ENCODE measurements at regions not wholly inside any gene's neighbourhood (a gene's known extent, or its start where the extent isn't known, plus 50 kb on each side); places are given as distances from the start of the nearest gene placed in this dataset.

GRCh38 chr9:118558891-118559290 is 810.3 kb downstream of the BRINP1 start (continued):
- TF ChIP-seq ARID4B (CRISPR knock-in tag; IDR thresholded peaks at IDR 0.05; ENCODE audit: borderline replicate concordance) (no peak), ESRRA (CRISPR knock-in tag; IDR thresholded peaks at IDR 0.05; ENCODE audit: borderline replicate concordance) (no peak)

DNA sequence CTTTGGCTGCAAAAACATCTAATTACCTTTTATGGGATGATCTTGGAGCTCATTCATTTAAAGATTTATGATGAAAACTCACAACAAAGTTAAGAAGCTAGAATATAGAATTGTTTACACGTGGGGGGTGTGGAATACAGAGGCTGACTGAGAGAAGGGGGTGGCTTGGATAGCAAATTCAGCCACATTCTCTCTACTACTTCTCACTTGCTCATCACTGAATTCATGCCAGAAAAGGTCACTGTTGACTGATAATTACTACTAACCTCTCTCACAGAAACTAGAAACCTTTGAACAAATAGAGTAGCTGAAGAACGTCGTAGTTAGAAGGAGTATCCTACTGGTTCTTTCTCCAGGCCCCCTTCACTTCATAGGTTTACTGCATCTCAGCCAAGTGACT is 808.2 kb downstream of the BRINP1 start:
- ChIA-PET CTCF (no interaction called here), POLR2A (no interaction called here)
- Mint-ChIP-seq H3K27me3 (ENCODE audit: low read depth) (no peaks in the 10 kb centered on the region), H3K4me1 (no peaks in the 10 kb centered on the region), H3K9me3 (peaks cover 7% of the 10 kb centered on the region), H3K36me3 (no peaks in the 10 kb centered on the region), H3K27ac (no peak overlapping the region), H3K4me3 (no peak overlapping the region)
- ATAC-seq (no peak), DNase-seq (ENCODE audit: low spot score) (no peak)
- TF ChIP-seq TEAD4 (CRISPR knock-in tag; IDR thresholded peaks at IDR 0.05): no peak
- TF ChIP-seq NR1H2 (CRISPR knock-in tag; IDR thresholded peaks at IDR 0.05): no peak
- TF ChIP-seq CREM (CRISPR knock-in tag; IDR thresholded peaks at IDR 0.05): no peak
- TF ChIP-seq OVOL2 (CRISPR knock-in tag; IDR thresholded peaks at IDR 0.05; ENCODE audit: borderline replicate concordance): no peak

GRCh38 chr9:118563677-118564076 is 805.6 kb downstream of the BRINP1 start:
- Mint-ChIP-seq H3K27me3 (ENCODE audit: low read depth) (no peaks in the 10 kb centered on the region), H3K4me1 (peaks cover 1% of the 10 kb centered on the region), H3K4me3 (no peak overlapping the region), H3K9me3 (no peaks in the 10 kb centered on the region), H3K27ac (no peak overlapping the region), H3K36me3 (no peaks in the 10 kb centered on the region)
- DNase-seq (ENCODE audit: low spot score) (no peak), ATAC-seq (no peak)
- CTCF ChIA-PET: interaction anchor here (1.0 kb wide), 1 partner anchor 32 kb away, joined by 4 read pairs; no protein-coding TSS in a partner anchor
- POLR2A ChIA-PET: no interaction called here
- TF ChIP-seq MLX (CRISPR knock-in tag; IDR thresholded peaks at IDR 0.05): no peak
- TF ChIP-seq GTF2I (CRISPR knock-in tag; conservative IDR thresholded peaks at IDR 0.05): no peak
- no peak for TF ChIP-seq ZNF138 (CRISPR knock-in tag; conservative IDR thresholded peaks at IDR 0.05)
- TF ChIP-seq ZNF423 (CRISPR knock-in tag; IDR thresholded peaks at IDR 0.05): no peak
- TF ChIP-seq ZNF121 (CRISPR knock-in tag; IDR thresholded peaks at IDR 0.05): no peak
- TF ChIP-seq FOXP1 (CRISPR knock-in tag; IDR thresholded peaks at IDR 0.05; ENCODE audit: borderline replicate concordance): no peak
- TF ChIP-seq, protein P1, sequence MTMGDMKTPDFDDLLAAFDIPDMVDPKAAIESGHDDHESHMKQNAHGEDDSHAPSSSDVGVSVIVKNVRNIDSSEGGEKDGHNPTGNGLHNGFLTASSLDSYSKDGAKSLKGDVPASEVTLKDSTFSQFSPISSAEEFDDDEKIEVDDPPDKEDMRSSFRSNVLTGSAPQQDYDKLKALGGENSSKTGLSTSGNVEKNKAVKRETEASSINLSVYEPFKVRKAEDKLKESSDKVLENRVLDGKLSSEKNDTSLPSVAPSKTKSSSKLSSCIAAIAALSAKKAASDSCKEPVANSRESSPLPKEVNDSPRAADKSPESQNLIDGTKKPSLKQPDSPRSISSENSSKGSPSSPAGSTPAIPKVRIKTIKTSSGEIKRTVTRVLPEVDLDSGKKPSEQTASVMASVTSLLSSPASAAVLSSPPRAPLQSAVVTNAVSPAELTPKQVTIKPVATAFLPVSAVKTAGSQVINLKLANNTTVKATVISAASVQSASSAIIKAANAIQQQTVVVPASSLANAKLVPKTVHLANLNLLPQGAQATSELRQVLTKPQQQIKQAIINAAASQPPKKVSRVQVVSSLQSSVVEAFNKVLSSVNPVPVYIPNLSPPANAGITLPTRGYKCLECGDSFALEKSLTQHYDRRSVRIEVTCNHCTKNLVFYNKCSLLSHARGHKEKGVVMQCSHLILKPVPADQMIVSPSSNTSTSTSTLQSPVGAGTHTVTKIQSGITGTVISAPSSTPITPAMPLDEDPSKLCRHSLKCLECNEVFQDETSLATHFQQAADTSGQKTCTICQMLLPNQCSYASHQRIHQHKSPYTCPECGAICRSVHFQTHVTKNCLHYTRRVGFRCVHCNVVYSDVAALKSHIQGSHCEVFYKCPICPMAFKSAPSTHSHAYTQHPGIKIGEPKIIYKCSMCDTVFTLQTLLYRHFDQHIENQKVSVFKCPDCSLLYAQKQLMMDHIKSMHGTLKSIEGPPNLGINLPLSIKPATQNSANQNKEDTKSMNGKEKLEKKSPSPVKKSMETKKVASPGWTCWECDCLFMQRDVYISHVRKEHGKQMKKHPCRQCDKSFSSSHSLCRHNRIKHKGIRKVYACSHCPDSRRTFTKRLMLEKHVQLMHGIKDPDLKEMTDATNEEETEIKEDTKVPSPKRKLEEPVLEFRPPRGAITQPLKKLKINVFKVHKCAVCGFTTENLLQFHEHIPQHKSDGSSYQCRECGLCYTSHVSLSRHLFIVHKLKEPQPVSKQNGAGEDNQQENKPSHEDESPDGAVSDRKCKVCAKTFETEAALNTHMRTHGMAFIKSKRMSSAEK (CRISPR knock-in tag; IDR thresholded peaks at IDR 0.05; ENCODE audit: borderline replicate concordance): no peak
- TF ChIP-seq RELA (CRISPR knock-in tag; IDR thresholded peaks at IDR 0.05; ENCODE audit: borderline replicate concordance): no peak
- TF ChIP-seq SMAD4 (CRISPR knock-in tag; IDR thresholded peaks at IDR 0.05): no peak
- no peak for TF ChIP-seq ZBTB21 (CRISPR knock-in tag; IDR thresholded peaks at IDR 0.05; ENCODE audit: borderline replicate concordance)
- no peak for TF ChIP-seq ESRRA (CRISPR knock-in tag; IDR thresholded peaks at IDR 0.05; ENCODE audit: borderline replicate concordance)
- TF ChIP-seq, protein P2, sequence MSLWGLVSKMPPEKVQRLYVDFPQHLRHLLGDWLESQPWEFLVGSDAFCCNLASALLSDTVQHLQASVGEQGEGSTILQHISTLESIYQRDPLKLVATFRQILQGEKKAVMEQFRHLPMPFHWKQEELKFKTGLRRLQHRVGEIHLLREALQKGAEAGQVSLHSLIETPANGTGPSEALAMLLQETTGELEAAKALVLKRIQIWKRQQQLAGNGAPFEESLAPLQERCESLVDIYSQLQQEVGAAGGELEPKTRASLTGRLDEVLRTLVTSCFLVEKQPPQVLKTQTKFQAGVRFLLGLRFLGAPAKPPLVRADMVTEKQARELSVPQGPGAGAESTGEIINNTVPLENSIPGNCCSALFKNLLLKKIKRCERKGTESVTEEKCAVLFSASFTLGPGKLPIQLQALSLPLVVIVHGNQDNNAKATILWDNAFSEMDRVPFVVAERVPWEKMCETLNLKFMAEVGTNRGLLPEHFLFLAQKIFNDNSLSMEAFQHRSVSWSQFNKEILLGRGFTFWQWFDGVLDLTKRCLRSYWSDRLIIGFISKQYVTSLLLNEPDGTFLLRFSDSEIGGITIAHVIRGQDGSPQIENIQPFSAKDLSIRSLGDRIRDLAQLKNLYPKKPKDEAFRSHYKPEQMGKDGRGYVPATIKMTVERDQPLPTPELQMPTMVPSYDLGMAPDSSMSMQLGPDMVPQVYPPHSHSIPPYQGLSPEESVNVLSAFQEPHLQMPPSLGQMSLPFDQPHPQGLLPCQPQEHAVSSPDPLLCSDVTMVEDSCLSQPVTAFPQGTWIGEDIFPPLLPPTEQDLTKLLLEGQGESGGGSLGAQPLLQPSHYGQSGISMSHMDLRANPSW (CRISPR knock-in tag; conservative IDR thresholded peaks at IDR 0.05; ENCODE audit: low read depth): no peak
- no peak for TF ChIP-seq MYBL2 (CRISPR knock-in tag; IDR thresholded peaks at IDR 0.05)
- no peak for TF ChIP-seq GABPB1 (CRISPR knock-in tag; IDR thresholded peaks at IDR 0.05)
- TF ChIP-seq NFYB (CRISPR knock-in tag; conservative IDR thresholded peaks at IDR 0.05; ENCODE audit: low read depth): no peak
- TF ChIP-seq SOX15 (CRISPR knock-in tag; IDR thresholded peaks at IDR 0.05): no peak
- TF ChIP-seq EMX1 (CRISPR knock-in tag; IDR thresholded peaks at IDR 0.05): no peak

Data from WTC11 (cell line).